ENCODE measurements at regions not wholly inside any gene's neighbourhood (a gene's known extent, or its start where the extent isn't known, plus 50 kb on each side); places are given as distances from the start of the nearest gene placed in this dataset.

GRCh38 chr6:6924708-6925107 is 183.1 kb upstream of the RREB1 start:
- no peak overlapping the region for H3K4me3 ChIP-seq (replicated peaks; ENCODE audit: low read depth, low read length)
- TF ChIP-seq, protein P1, sequence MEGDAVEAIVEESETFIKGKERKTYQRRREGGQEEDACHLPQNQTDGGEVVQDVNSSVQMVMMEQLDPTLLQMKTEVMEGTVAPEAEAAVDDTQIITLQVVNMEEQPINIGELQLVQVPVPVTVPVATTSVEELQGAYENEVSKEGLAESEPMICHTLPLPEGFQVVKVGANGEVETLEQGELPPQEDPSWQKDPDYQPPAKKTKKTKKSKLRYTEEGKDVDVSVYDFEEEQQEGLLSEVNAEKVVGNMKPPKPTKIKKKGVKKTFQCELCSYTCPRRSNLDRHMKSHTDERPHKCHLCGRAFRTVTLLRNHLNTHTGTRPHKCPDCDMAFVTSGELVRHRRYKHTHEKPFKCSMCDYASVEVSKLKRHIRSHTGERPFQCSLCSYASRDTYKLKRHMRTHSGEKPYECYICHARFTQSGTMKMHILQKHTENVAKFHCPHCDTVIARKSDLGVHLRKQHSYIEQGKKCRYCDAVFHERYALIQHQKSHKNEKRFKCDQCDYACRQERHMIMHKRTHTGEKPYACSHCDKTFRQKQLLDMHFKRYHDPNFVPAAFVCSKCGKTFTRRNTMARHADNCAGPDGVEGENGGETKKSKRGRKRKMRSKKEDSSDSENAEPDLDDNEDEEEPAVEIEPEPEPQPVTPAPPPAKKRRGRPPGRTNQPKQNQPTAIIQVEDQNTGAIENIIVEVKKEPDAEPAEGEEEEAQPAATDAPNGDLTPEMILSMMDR (IDR thresholded peaks at IDR 0.05; ENCODE audit: low read length, missing control alignments) = no peak
- DNase-seq (ENCODE audit: low read depth) = no peak

DNA sequence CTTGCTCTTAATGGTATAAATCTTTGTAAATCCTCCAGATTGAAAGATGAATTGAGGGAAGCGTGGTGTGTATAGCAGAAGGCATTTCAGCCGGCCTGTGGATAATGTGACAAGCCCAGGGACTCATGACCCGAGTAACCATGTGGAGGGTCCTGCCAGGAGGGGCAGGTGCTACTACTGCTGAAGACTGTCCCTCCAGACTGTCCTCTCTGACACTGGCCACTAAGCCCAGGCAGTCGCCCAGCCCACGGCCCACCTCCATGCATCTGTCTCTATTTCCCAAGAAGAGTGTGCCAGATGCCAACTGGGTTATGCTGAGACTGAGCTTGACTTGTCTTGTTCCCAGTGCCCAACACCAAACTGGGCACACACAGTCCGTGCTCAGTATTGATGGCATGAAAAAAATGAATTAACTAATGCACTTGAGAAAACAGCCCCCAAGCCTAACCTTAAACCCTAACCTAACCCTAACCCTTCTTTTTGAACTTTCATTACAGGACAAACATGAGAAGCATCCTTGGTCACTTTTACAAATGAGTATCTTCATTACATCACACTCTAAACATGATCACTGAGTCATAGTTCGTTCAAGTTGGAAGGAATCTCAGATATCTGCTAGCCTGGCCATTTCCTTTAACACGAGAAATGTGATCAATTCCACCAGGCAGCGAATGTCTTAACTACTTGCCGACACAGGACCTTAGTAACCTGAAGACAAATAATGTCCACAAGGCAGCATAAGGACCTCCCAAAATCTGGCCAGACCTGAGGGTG is 182.2 kb upstream of the RREB1 start:
- no peak overlapping the region for H3K4me3 ChIP-seq (replicated peaks; ENCODE audit: low read depth, low read length)
- DNase-seq (ENCODE audit: low read depth) = no peak
- TF ChIP-seq, protein P1 (IDR thresholded peaks at IDR 0.05; ENCODE audit: low read length, missing control alignments) = no peak

DNA sequence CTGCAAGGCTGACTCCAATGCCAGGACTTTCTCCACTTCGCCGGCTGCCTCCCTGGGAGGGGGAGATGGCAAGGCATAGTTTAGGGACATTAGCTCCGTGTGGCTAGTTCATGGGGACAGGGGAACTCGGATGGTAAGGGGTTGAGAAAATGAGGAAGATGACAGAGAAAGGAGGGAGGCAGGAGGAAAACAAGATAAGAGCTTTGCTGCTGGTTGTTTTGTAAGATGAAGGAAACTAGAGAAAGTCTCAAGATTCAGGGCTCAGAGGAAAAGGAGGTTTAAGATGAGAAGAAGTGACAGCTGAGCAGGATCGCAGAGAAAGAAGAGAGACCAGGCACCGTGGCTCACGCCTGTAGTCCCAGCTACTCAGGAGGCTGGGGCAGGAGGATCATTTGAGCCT is 180.9 kb upstream of the RREB1 start:
- H3K4me3 ChIP-seq (replicated peaks; ENCODE audit: low read depth, low read length) = no peak overlapping the region
- DNase-seq (ENCODE audit: low read depth) = no peak
- TF ChIP-seq, protein P1 (IDR thresholded peaks at IDR 0.05; ENCODE audit: low read length, missing control alignments) = no peak

- no peak for DNase-seq (ENCODE audit: low read depth)
- H3K4me3 ChIP-seq (replicated peaks; ENCODE audit: low read depth, low read length) = no peak overlapping the region
These were observed 180.0 kb upstream of the RREB1 start for GRCh38 chr6:6927521-6928361.

DNA sequence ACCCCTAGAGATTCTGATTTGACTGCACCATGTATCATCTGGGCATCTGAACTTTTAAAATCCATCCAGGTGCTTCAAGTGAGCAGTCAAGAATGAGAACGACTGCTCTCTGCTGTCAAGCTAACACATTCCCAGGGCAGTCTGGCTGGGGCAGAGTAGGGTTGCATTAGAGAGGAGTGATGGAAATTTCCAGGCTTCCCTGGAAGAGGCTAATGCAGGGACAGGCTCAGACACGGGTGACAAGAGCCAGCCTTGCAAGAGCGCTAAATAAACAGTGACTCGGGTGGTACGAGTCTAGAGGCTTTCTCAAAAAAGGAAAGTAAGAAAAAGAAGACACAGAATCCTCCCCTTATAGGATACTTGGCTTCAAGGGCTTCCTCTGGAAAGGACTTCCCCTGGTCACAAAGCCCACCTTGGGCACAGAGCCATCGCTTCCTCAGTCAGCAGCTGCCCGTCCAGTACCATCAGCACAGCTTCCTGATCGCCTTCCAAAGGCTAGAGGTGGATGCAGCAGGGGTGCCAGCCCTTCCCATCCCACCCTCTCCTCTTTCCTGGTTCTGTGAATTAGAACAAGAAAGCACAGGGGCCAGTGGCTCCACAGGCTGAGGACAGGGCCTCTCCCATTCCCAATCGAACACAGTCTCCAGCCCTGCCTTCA is 177.4 kb upstream of the RREB1 start:
- DNase-seq (ENCODE audit: low read depth) = no peak
- TF ChIP-seq, protein P1 (IDR thresholded peaks at IDR 0.05; ENCODE audit: low read length, missing control alignments) = no peak
- no peak overlapping the region for H3K4me3 ChIP-seq (replicated peaks; ENCODE audit: low read depth, low read length)

More at GRCh38 chr6:6927521-6928361, 180.0 kb upstream of the RREB1 start:
- TF ChIP-seq, protein P1 (IDR thresholded peaks at IDR 0.05; ENCODE audit: low read length, missing control alignments) = no peak

GRCh38 chr6:6931071-6932025 is 176.4 kb upstream of the RREB1 start:
- no peak for DNase-seq (ENCODE audit: low read depth)
- no peak overlapping the region for H3K4me3 ChIP-seq (replicated peaks; ENCODE audit: low read depth, low read length)
- TF ChIP-seq, protein P1 (IDR thresholded peaks at IDR 0.05; ENCODE audit: low read length, missing control alignments) = no peak

Data from fibroblast of pulmonary artery (primary cell).